ENCODE measurements at regions not wholly inside any gene's neighbourhood (a gene's known extent, or its start where the extent isn't known, plus 50 kb on each side); places are given as distances from the start of the nearest gene placed in this dataset.
"Not testable (repeated sequence)": the region's sequence is repeated elsewhere in the genome, so short reads cannot be mapped to it uniquely, and the experiment has no call there.

GRCh38 chr14:106060276-106060975 lies 534.0 kb downstream of the TMEM121 start:
- Histone ChIP-seq H3K9me3 (no peaks in the 10 kb centered on the region), H3K4me1 (no peaks in the 10 kb centered on the region), H3K4me3 (replicated peaks in 1 of 3) (no peak overlapping the region), H3K36me3 (no peaks in the 10 kb centered on the region), H3K27me3 (no peaks in the 10 kb centered on the region), H3K27ac (no peak overlapping the region)
- 55 to 64% methylated on average over 3 of the region's 3 CpGs for WGBS, 2 donors
- TF ChIP-seq POLR2A (IDR thresholded peaks at IDR 0.05) = no peak
- no peak for TF ChIP-seq CTCF (IDR thresholded peaks at IDR 0.05)
- DNase-seq = no peak
- intact Hi-C loops (cut with DNase I) = no loop called here

- H3K4me3 ChIP-seq (replicated peaks in 1 of 3); H3K4me1 ChIP-seq; H3K27me3 ChIP-seq; H3K9me3 ChIP-seq; H3K36me3 ChIP-seq; intact Hi-C loops (cut with DNase I); H3K27ac ChIP-seq: not testable (repeated sequence)
- peak in 1 of 6 experiments; percentile 41 for TF ChIP-seq CTCF (IDR thresholded peaks at IDR 0.05)
- 41 to 45% methylated on average over 10 to 12 of the region's 12 CpGs for WGBS, 2 donors
- DNase-seq = peak; percentile 14 to 20
These were observed 535.6 kb downstream of the TMEM121 start for GRCh38 chr14:106061877-106062500.

- no peak overlapping the region for H3K27ac ChIP-seq
- TF ChIP-seq POLR2A (IDR thresholded peaks at IDR 0.05) (no peak), CTCF (IDR thresholded peaks at IDR 0.05) (no peak)
- intact Hi-C loops (cut with DNase I) = no loop called here
- H3K36me3 ChIP-seq = no peaks in the 10 kb centered on the region
- H3K4me3 ChIP-seq (replicated peaks in 1 of 3) = no peak overlapping the region
- no peak for DNase-seq
- H3K9me3 ChIP-seq = no peaks in the 10 kb centered on the region
- 59 to 71% methylated on average over 4 of the region's 4 CpGs for WGBS, 2 donors
- no peaks in the 10 kb centered on the region for H3K4me1 ChIP-seq
- no peaks in the 10 kb centered on the region for H3K27me3 ChIP-seq
These were observed 536.3 kb downstream of the TMEM121 start for GRCh38 chr14:106062502-106063272.

GRCh38 chr14:106067935-106068334 lies 541.6 kb downstream of the TMEM121 start:
- intact Hi-C loops (cut with DNase I) = no loop called here
- Histone ChIP-seq H3K36me3 (no peaks in the 10 kb centered on the region), H3K9me3 (no peaks in the 10 kb centered on the region), H3K4me3 (replicated peaks in 1 of 3) (no peak overlapping the region), H3K27me3 (no peaks in the 10 kb centered on the region), H3K27ac (no peak overlapping the region), H3K4me1 (no peaks in the 10 kb centered on the region)
- 75 to 77% methylated on average over 2 of the region's 2 CpGs for WGBS, 2 donors
- DNase-seq = no peak
- TF ChIP-seq CTCF (IDR thresholded peaks at IDR 0.05) = no peak
- TF ChIP-seq POLR2A (IDR thresholded peaks at IDR 0.05) = no peak
